SU-DHL-6 (cell line): ENCODE measurements at regions not wholly inside any gene's neighbourhood (a gene's known extent, or its start where the extent isn't known, plus 50 kb on each side); places are given as distances from the start of the nearest gene placed in this dataset.

Source experiments
- CTCF ChIP-seq: fragments of 200-600 bp; sonication (generic); IDR thresholded peaks from one replicate; pipeline ENCODE4 v1.5.1; 2017; ENCODE audit warnings: antibody characterized with exemption, mild to moderate bottlenecking, low read length, moderate library complexity; ENCODE audit not compliant: insufficient read depth, poor library complexity, severe bottlenecking
- EZH2phosphoT487 ChIP-seq: fragments of 200-600 bp; sonication (generic), shearing (Covaris generic); conservative IDR thresholded peaks from 2 replicates; pipeline ENCODE4 v1.6.1; 2018; ENCODE audit warnings: mild to moderate bottlenecking, antibody characterized with exemption, low read length, moderate library complexity, mixed read lengths

GRCh38 chr1:56256153-56257000 is 323.0 kb downstream of the PLPP3 start:
- TF ChIP-seq CTCF (no peak), EZH2phosphoT487 (no peak)
